UCSD-AML1 (cell line): ENCODE measurements at regions not wholly inside any gene's neighbourhood (a gene's known extent, or its start where the extent isn't known, plus 50 kb on each side); places are given as distances from the start of the nearest gene placed in this dataset.

Source experiments
- DNase-seq: peaks from one replicate; lab custom pipeline; 2025; ENCODE audit not compliant: unreplicated experiment; lab: John Stamatoyannopoulos, UW

GRCh38 chr5:56358703-56359681, 125.9 kb upstream of the ANKRD55 start:
- no peak for DNase-seq

GRCh38 chr5:56358046-56358445, 124.9 kb upstream of the ANKRD55 start:
- DNase-seq = no peak

- no peak for DNase-seq
Measured at GRCh38 chr5:56357426-56357825, 124.3 kb upstream of the ANKRD55 start.

- no peak for DNase-seq
Measured at GRCh38 chr5:56356836-56357160, 123.7 kb upstream of the ANKRD55 start.

GRCh38 chr5:56356121-56356835, 123.1 kb upstream of the ANKRD55 start:
- no peak for DNase-seq

- DNase-seq = no peak
Measured at GRCh38 chr5:56354836-56355235, 121.7 kb upstream of the ANKRD55 start.

- no peak for DNase-seq
Measured at GRCh38 chr5:56352808-56353590, 119.9 kb upstream of the ANKRD55 start.

GRCh38 chr5:56350597-56351170, 117.6 kb upstream of the ANKRD55 start:
- DNase-seq = no peak

- no peak for DNase-seq
Measured at GRCh38 chr5:56350011-56350596, 117.0 kb upstream of the ANKRD55 start.

- DNase-seq = no peak
Measured at GRCh38 chr5:56349461-56349860, 116.3 kb upstream of the ANKRD55 start.

- no peak for DNase-seq
Measured at GRCh38 chr5:56346741-56347535, 113.8 kb upstream of the ANKRD55 start.

- DNase-seq = no peak
Measured at GRCh38 chr5:56346044-56346710, 113.0 kb upstream of the ANKRD55 start.

GRCh38 chr5:56345352-56345751, 112.2 kb upstream of the ANKRD55 start:
- DNase-seq = no peak

GRCh38 chr5:56344594-56344993, 111.5 kb upstream of the ANKRD55 start:
- no peak for DNase-seq

GRCh38 chr5:56343988-56344387, 110.9 kb upstream of the ANKRD55 start:
- no peak for DNase-seq

- DNase-seq = no peak
Measured at GRCh38 chr5:56342616-56343015, 109.5 kb upstream of the ANKRD55 start.

- no peak for DNase-seq
Measured at GRCh38 chr5:56340196-56340980, 107.3 kb upstream of the ANKRD55 start.

- no peak for DNase-seq
Measured at GRCh38 chr5:56339732-56340131, 106.6 kb upstream of the ANKRD55 start.
